Vagina (tissue), 2 donors: ENCODE measurements at regions not wholly inside any gene's neighbourhood (a gene's known extent, or its start where the extent isn't known, plus 50 kb on each side); places are given as distances from the start of the nearest gene placed in this dataset.

Source experiments
- DNase-seq, 2 donors: peaks; one replicate each; pipeline ENCODE4 v3.0.0-alpha.2; 2017; ENCODE audit errors: extremely low spot score in 2 of 2
- H3K27ac ChIP-seq: fragments of 200-600 bp; sonication (generic); one replicate; pipeline ENCODE4 v1.5.1; 2019
- H3K27me3 ChIP-seq: fragments of 200-600 bp; sonication (generic); one replicate; pipeline ENCODE4 v1.5.1; 2019
- H3K36me3 ChIP-seq, 2 donors: fragments of 200-600 bp; sonication (generic); one replicate each; pipeline ENCODE4 v1.5.1; 2017 to 2019
- H3K4me1 ChIP-seq: fragments of 200-600 bp; sonication (generic); one replicate; pipeline ENCODE4 v1.5.1; 2019
- H3K4me3 ChIP-seq, 2 donors: fragments of 200-600 bp; sonication (generic); 1 replicate in 1 of 2; 2 replicates in 1 of 2; pipeline ENCODE4 v1.5.1; 2016 to 2019
- H3K9me3 ChIP-seq: fragments of 200-600 bp; sonication (generic); one replicate; pipeline ENCODE4 v1.5.1; 2019
- POLR2A ChIP-seq, 2 donors: fragments of 450-650 bp; IDR thresholded peaks; one replicate each; pipeline ENCODE4 v1.6.1; 2017; ENCODE audit warnings: antibody characterized with exemption in 2 of 2, mild to moderate bottlenecking in 2 of 2, moderate library complexity in 2 of 2
- POLR2AphosphoS5 ChIP-seq, 2 donors: sonication (generic); formaldehyde crosslinking; IDR thresholded peaks; one replicate each; pipeline ENCODE4 v1.9.0; 2017; ENCODE audit warnings: antibody characterized with exemption in 2 of 2, mild to moderate bottlenecking in 2 of 2, low read depth in 1 of 2; ENCODE audit not compliant: insufficient read depth in 1 of 2
- intact Hi-C: fragments of 100-400 bp; cut with DNase I; formaldehyde crosslinking; loops from one replicate; pipeline ENCODE4 v1.15.1; 2023
- TF ChIP-seq, protein P1 (sequence below), 3 experiments: fragments of 450-650 bp in 2 of 3; fragments of 200-600 bp in 1 of 3; sonication (generic) in 1 of 3; IDR thresholded peaks; one replicate each; pipeline ENCODE4 v1.5.1; 2017 to 2019; ENCODE audit warnings: antibody characterized with exemption in 3 of 3, mild to moderate bottlenecking in 2 of 3, moderate library complexity in 2 of 3

DNA sequence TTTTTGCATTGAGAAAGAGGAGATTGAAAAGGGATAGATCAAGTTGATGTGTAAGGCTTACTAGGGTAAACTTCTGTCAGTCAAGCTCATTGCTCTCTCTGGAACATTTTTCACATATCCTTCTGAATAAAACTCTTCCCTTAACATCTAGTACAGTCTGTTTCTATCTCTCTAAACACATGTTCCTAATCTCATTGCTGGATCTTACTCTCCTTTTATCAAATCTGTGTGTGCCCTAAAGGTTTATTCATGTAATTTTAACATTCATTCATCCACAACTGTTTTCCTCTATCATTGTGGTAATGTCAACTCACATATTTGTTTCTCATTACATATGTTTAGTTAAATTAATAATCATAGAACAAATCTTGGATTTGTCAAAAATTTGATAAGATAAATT, 277.9 kb upstream of the GULP1 start:
- Histone ChIP-seq H3K4me3 (no peak overlapping the region), H3K36me3 (no peaks in the 10 kb centered on the region), H3K27me3 (no peaks in the 10 kb centered on the region), H3K27ac (no peak overlapping the region), H3K9me3 (no peaks in the 10 kb centered on the region), H3K4me1 (no peaks in the 10 kb centered on the region)
- no peak for DNase-seq
- no peak for TF ChIP-seq POLR2A (IDR thresholded peaks at IDR 0.05)
- intact Hi-C loops, result no loop called here

DNA sequence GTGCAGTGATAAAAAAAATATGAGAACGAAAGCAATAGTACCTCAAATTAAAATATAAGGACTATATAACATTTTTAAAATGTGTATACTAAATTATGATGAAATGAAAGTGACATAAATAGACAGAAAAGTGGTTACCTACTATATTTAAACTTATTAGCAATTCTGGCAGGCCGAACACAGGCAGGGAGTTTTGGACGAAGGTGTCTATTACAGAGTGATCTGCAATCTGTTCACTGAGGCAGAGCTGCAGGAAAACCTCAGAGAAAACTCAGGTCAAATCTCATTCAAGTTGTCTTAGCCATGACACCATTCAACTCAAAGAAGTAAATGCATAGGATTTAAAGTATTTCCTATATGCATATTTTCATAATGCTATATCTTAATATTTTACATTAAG, 274.8 kb upstream of the GULP1 start:
- Histone ChIP-seq H3K36me3 (no peaks in the 10 kb centered on the region), H3K9me3 (no peaks in the 10 kb centered on the region), H3K27me3 (no peaks in the 10 kb centered on the region), H3K27ac (no peak overlapping the region), H3K4me3 (no peak overlapping the region), H3K4me1 (no peaks in the 10 kb centered on the region)
- no peak for TF ChIP-seq POLR2AphosphoS5 (IDR thresholded peaks at IDR 0.05; ENCODE audit: insufficient read depth in 1 of 2, low read depth in 1 of 2)
- TF ChIP-seq POLR2A (IDR thresholded peaks at IDR 0.05), result no peak
- TF ChIP-seq, protein P1, sequence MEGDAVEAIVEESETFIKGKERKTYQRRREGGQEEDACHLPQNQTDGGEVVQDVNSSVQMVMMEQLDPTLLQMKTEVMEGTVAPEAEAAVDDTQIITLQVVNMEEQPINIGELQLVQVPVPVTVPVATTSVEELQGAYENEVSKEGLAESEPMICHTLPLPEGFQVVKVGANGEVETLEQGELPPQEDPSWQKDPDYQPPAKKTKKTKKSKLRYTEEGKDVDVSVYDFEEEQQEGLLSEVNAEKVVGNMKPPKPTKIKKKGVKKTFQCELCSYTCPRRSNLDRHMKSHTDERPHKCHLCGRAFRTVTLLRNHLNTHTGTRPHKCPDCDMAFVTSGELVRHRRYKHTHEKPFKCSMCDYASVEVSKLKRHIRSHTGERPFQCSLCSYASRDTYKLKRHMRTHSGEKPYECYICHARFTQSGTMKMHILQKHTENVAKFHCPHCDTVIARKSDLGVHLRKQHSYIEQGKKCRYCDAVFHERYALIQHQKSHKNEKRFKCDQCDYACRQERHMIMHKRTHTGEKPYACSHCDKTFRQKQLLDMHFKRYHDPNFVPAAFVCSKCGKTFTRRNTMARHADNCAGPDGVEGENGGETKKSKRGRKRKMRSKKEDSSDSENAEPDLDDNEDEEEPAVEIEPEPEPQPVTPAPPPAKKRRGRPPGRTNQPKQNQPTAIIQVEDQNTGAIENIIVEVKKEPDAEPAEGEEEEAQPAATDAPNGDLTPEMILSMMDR (IDR thresholded peaks at IDR 0.05), result no peak
- DNase-seq, result no peak
- intact Hi-C loops, result no loop called here

DNA sequence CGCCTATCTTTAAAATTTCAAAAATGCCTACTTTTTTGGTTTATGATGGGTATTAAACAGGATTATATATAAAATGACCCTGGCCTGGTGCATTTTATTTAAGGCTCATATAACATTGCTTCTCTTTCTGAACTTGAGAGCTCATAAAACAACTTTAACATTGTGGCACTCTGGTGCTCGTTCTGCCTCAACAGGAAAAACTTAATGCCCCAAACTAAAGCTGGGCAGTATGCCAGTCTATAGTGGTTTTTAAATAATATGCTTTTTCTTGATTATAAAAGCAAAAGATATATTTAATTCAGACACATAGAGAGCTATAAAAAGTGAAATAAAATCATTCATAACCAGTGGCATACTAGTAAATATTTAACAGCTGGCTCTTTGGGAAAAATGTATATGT, 269.3 kb upstream of the GULP1 start:
- intact Hi-C loops, result no loop called here
- no peak for TF ChIP-seq POLR2AphosphoS5 (IDR thresholded peaks at IDR 0.05; ENCODE audit: insufficient read depth in 1 of 2, low read depth in 1 of 2)
- TF ChIP-seq, protein P1 (IDR thresholded peaks at IDR 0.05), result no peak
- TF ChIP-seq POLR2A (IDR thresholded peaks at IDR 0.05), result no peak
- DNase-seq, result no peak

DNA sequence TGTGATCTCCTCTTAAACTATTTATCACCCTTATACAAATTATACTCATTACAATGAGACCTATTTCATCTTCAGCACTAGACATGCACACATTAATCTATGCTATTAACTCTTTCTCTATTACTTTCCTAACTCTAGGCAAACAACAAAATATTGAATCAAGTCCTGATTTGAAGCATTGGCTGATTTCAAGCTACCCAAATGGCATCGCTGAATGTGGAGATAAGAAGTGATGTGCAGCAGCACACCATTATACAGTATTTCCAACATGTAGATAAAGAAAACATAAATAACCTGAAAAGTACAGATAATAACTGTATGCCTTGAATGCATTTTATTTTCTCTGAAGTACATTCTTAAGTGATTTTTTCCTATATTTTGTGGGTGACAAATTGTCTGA, 268.6 kb upstream of the GULP1 start:
- H3K4me3 ChIP-seq, result no peak overlapping the region
- intact Hi-C loops, result no loop called here
- H3K36me3 ChIP-seq, result no peaks in the 10 kb centered on the region
- H3K27me3 ChIP-seq, result no peaks in the 10 kb centered on the region
- TF ChIP-seq, protein P1 (IDR thresholded peaks at IDR 0.05), result no peak
- no peak for TF ChIP-seq POLR2AphosphoS5 (IDR thresholded peaks at IDR 0.05; ENCODE audit: insufficient read depth in 1 of 2, low read depth in 1 of 2)
- TF ChIP-seq POLR2A (IDR thresholded peaks at IDR 0.05), result no peak
- DNase-seq, result no peak
- H3K4me1 ChIP-seq, result no peaks in the 10 kb centered on the region
- no peak overlapping the region for H3K27ac ChIP-seq
- H3K9me3 ChIP-seq, result no peaks in the 10 kb centered on the region

More for the DNA sequence above, 269.3 kb upstream of the GULP1 start:
- Histone ChIP-seq H3K36me3 (no peaks in the 10 kb centered on the region), H3K27me3 (no peaks in the 10 kb centered on the region), H3K9me3 (no peaks in the 10 kb centered on the region), H3K4me1 (no peaks in the 10 kb centered on the region), H3K4me3 (no peak overlapping the region), H3K27ac (no peak overlapping the region)

DNA sequence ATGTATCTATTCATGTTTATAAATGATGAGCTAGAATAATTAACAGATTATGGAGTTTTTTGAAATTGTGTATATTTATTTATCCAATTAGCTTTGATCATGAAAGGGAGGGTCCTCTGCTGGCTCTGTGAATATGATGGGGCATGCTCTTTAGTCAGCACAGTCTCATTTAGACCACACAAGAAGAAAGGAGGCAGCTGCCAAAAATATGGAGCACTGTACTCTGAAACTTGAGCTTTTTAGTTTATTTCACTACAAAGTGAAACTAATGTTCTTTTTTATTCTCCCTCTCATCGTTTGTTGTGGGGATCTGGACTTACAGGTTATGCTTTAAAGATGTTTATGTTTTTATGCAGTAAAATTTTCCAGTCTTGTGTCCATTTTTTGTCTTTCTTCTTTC, 266.9 kb upstream of the GULP1 start:
- DNase-seq, result no peak

More for the DNA sequence above, 266.9 kb upstream of the GULP1 start:
- Histone ChIP-seq H3K27me3 (no peaks in the 10 kb centered on the region), H3K4me3 (no peak overlapping the region), H3K4me1 (no peaks in the 10 kb centered on the region), H3K27ac (no peak overlapping the region), H3K9me3 (no peaks in the 10 kb centered on the region), H3K36me3 (no peaks in the 10 kb centered on the region)
- TF ChIP-seq, protein P1 (IDR thresholded peaks at IDR 0.05), result no peak
- TF ChIP-seq POLR2A (IDR thresholded peaks at IDR 0.05), result no peak
- TF ChIP-seq POLR2AphosphoS5 (IDR thresholded peaks at IDR 0.05; ENCODE audit: insufficient read depth in 1 of 2, low read depth in 1 of 2), result no peak
- intact Hi-C loops, result no loop called here
